ENCODE measurements at regions not wholly inside any gene's neighbourhood (a gene's known extent, or its start where the extent isn't known, plus 50 kb on each side); places are given as distances from the start of the nearest gene placed in this dataset.

DNA sequence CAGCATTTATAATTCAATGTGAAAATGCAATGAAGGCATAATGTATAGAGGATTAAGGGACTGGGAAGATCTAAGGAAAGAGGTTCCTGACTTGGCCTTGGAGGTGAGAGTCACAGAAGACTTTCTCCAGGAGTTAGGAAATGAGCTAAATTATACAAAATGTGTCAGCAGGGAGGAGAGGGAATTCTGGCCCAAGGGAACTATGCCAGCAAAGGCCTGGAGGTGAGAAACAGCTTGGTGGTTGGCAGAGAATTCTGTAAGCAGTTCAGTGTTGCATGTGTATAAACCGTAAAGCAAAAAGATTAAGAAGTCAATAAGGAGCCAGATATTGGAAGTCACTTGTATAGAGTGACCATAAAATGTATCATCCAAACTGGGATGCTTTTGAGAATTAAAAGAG, 142.2 kb upstream of the SESN3 start:
- DNase-seq, result no peak

DNA sequence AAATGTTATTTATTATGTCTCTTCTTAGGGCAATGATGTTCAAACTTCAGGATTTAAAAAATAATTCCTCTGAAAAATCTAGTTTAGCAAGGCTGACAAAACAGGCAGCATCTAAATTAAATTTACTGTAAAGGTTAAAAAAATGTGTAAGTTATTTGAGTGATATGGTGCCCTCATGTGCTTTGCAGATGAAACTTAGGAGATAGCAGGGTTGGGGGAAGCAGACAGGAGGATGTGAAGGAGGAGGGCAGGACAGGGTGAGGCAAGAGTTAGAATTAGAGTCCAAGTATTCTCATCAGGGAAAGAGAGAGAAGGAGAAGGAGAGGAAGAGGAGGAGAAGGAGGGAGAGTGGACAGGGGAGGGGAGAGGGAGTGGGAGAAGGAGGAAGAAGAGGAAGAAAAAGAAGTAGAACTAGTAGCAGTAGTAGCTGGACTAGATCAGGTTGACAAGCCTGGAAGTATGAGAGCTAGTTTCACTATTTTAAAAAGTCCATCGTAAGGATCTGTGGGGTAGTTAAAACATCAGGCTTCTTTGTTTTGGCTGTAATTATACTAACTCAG, 141.2 kb upstream of the SESN3 start:
- no peak for DNase-seq

DNA sequence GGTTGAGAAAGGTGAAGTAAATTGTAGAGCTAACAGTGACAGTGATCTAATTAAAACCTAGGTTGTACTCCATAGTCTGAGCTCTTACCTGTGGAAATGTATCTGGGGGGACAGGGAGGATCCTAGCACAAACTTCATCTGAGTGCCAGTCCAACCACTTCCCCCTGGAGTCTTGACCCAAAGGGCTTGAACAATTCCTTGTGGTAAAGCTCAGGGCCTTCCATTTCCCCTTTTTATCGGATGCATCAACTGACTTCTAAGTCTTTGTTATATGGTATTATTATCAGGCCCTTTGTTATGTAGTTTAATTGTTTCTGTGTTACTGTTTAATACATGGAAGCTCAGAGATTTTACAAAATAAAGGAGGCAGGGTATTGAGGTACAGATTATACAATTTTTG, 140.2 kb upstream of the SESN3 start:
- DNase-seq, result no peak

DNA sequence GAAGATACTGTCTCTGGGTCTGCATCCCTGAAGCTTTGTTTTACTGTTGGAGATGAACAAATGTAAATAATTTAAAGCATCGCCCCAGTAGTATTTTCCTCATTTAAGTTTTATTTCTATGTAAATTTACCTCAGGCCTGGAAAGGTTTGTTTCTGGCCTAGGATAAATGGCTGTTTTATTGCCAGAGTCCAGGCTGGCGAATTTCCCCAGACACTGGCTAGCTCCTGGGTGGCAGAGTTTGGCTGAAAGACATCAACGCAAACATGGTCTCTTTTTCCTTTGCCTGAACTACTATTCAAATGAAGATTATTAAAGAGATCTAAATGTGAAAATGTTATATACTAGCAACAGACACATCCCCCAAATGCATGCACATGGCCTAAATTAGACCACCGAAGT, 136.7 kb upstream of the SESN3 start:
- DNase-seq, result no peak

DNA sequence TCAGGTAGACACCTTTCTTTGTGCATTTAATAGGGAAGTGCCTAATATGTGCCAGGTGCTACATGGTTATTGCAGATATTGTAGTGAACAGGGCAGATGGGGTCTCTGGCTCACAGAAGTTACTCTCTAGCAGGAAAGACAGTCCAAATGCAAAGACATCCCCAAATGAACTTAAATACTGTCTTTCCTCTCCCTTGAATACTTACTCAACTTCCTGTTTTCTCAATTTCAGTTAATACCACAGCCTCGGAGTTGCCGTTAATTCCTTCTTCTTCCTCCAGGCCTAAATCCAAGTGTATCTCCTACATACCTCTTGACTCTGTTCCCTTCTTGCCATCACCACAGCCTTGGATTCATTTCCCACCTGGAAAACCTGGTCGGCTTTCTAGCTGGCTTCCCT, 134.3 kb upstream of the SESN3 start:
- no peak for DNase-seq

DNA sequence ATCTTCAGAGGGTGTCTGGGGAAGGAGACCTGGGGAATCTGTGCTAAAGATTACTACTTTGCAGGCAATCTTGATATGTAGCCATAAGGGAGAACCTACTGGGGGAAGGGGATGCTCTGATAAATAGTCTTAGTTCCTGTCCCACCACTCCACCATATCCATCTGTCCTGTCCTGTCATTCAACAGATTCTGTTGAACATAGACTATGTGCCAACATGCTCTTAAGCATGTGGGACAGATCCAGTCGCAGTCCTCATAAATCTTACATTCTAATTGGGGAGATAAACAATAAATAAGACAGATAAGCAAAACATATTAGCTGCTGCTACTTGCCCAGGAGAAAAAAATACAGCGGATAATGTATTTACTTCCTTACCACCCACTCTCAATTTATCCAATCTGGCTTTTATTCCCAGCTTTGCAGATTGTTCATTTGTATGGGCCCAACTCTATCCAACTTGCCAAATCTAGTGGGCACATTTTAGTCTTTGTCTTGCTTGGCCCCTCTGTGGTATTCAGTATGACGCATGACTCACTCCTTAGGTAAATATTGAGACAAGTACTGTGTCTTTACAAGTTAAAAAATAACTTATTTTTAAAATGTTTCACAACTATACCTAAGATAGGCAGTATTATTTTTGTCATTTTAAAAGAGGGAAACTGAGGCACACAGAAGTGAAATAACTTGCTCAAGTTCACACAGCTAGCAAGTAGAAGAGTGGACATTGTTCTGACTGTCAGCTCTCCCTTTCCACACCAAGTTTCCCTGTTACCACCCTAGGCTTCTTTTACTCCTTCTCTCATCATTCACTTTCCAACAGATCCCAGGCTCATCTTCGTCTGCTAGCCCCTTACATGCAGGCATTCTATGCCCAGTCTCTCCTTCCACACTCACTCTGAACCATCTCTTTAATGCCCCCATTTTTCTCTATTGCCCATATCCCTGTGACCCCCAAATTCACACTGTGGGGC, 133.6 kb upstream of the SESN3 start:
- DNase-seq, result no peak

DNA sequence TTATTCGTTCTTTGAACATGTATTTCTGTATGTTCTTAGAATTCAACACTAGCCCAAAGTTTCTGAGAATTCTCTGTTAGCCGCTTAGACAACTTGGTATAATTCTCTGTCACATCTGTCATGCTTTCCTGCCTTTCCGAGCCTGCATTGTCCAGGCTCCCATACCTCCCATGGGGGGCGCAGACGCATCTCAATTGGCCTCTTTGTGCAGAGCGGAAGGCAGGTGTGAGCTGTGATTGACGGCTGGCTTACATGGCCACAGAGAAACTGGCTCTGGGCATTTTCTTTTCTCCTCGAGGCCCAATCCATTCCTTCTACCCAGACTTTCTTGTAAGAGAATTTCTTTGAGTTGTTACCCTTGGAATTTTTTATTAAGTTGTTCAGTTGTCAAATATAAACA, 132.7 kb upstream of the SESN3 start:
- no peak for DNase-seq

DNA sequence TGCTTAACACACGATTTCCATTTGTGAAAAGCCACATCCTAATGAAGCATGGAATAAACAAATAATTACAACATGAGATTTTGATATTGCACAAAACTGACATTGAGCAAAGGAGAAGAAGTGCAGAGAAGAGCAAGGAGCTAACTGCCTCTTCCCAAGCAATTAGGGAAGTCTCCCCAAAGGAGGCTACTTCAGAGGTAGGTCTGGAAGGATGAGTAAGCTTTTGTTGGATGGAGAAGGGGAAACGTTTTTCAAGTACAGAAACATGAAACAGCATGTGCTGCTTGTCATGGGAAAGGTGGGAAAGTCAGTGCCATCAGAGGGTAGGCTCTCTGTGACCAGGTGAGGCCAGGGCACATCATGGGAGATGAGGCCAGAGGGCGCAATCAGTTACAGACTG, 132.2 kb upstream of the SESN3 start:
- no peak for DNase-seq

DNA sequence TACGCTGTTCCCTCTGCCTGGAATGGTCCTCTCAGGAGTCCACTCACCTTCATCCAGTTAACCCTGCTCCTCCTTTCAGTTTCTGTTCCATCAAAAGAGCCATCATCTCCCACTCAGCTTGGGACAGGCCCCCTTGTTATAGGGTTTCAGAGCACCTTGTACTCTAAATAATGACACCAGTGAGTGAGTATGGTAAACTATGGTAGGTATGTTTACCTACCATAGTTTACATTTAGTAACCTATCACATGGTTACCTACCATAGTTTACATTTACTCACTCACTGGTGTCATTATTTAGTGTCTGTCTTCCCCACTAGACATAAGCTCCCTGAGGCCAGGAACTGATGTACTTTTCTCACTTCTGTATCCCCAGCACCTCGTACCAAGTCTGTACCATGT, 130.2 kb upstream of the SESN3 start:
- DNase-seq, result no peak

DNA sequence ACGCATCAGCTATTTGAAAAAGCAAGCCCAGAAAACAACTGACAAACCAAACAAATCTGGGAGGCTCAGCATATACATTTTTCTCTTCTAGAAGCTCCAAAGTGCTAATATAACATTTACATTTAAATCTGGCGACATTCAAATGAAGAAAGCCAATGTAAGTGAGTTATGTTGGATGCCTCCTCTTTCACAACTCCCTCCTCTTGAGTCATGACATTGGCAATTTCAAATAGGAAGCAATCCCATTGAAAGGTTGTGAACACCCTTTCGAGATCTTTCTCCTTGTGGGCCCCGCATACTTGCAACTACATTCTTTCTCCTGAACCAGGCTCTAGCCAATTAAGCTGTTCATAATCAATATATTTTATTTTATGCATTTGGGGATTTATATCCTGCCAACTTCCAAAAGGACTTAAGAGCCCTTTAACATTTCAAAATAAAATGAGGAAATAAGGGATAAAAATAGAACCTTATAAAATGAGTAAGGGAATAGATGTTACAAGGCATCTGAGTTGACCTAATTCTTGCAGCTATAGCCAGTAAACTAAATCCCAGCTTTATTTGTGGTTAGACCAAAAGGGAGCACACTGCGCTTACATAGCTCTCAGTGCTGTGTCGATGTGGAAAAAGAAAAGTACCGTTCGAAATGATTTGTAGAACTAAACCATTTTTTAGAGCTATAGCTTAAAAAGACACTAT, 129.5 kb upstream of the SESN3 start:
- DNase-seq, result no peak

DNA sequence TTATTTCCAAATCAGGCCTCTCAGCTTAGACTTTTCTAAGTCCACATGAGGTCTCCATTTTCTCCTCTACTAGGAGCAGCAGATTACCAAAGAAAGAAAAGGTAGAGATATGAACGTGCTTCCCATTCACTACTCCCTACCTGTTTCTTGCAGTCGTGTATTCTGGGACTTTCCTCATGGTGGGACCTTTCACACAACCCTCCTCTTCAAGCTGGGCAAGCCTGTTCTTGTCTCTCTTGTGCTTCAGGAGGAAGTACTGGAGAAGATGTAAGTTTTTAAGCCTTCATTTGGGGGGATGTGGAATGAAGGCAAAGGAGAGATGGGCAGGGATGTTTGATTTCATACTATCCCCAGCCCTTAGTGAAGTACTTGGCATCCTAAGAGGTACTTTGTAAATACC, 128.8 kb upstream of the SESN3 start:
- no peak for DNase-seq

DNA sequence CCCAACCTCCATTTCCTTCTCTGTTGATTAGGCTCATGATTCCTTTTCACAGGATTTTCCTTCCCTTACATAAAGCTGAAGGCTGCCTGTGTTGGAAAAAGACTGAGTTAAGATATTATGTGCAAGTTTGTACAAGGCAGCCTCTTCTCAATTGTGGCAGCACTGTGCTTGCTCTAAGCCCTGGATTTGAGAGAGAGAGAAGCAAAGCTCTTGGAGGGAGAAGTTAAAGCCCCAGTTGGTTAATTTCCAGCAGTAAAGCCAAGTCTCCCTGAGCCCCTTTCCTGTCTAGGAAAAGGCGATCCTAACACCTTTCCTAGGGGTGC, 128.3 kb upstream of the SESN3 start:
- no peak for DNase-seq

DNA sequence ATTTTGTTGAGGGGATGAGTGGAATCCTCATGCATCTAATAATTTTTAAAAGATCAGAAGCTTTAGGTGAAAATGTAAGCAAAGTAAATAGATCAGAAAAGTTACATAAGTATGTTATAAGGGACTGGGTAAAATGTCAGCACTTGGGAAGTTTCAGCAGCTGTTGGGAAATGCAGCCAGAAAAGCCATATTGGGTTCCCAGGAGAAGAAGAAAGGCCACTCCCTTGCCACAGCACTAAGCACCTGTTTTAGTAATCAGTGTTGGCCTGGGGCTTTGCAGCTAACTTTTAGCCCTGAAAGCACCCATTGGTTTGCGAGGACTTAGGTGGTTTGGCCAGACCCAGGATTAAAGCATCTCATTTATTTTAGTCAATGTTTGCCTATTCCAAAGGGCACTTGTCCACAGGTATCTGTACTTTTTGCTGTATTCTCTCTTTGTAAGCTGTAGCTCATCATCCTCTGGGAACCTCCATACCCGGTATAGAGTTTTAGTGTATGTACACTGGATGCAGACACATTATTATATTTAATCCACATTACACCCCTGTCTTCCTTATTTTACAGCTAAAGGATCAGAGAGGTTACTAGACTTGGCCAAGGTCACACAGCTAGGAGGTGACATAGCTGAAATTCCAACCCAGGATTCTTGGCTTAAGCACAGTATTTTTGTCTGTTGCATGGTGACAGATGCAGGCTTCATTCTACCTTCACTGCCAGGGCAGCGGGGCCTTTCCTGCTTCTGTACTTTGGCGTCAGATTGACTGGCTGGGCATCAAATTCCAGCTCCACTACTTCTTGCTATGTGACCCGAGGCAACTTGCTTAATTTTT, 127.7 kb upstream of the SESN3 start:
- peak; percentile 23 for DNase-seq

DNA sequence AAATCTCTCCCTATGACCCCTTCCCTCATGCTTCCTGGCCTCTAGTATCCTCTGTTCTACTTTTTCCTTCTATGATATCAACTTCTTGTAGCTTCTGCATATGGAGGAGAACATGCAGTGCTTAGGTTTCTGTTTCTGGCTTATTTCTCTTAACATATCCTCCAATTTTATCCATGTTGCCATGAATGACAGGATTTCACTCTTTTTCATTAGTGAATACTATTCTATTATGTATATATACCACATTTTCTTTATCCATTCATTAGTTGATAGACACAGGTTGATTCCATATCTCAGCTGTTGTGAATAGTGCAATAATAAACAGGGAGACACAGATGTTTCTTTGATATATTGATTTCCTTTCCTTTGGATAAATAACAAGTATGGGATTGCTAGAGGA, 123.3 kb upstream of the SESN3 start:
- no peak for DNase-seq

DNA sequence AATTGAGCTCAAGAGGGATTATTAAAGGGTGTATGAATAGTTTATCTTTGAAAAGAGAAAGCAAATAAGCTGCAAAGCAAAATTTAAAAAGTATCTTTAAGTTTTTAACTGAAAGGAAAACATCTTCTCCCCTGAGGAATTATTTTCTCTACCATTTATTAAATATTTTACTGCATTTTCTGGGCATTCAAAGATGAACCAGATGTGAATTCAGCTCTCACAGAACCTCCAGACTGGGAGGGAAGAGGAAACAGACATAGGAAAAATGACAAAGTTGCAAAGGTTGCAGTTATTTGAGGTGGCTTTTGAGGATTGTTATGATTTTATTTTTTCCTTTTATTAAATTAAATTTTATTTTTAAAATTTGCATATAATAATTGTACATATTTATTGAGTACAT, 122.7 kb upstream of the SESN3 start:
- no peak for DNase-seq

DNA sequence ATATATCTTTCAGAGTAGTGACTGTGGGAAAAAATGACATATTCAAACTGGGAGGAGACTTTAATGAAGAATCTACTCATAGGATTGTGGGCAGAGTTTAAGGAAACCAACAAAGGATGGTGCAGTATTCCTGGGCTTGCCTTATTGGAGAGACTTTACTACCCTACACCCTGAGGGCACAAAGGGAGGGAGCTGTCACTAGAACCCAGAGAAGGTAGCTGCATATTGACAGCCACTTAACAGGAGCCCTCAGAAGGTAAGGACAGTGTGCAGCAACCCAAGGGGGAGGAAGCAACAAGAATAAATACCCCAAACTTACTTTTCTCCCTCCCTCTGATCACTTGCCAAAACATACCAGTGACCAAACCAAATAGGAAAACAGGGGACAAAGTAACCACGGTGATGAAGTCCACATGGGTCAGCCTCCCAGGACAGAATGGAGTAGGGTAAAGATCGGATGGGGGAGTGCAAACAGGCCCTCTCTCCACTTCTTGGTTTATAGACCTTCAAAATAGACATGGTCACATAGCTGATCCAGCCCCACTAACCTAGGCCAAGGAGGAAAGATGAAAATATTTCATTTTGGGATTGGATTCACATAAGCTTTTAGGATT, 121.8 kb upstream of the SESN3 start:
- DNase-seq, result no peak

DNA sequence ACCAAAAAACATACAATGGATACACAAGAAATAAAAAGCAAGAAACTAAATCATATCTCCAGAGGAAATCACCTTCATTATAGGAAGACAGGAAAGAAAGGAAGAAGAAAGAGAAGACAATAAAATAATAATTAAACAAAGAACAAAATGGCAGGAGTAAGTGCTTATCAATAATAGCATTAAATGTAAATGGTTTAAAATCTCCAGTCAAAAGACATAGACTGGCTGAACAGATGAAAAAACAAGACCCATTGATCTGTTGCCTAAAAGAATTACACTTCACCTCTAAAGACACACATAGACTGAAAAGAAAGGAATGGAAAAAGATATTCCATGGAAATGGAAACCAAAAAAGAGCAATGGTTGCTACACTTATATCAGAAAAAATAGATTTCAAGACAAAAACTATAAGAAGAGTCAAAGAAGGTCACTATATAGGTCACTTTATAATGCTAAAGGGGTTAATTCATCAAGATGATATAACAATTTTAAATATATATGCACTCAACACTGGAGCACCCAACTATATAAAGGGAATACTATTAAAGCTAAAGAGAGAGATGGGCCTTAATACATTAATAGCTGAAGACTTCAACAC, 118.4 kb upstream of the SESN3 start:
- DNase-seq, result no peak

DNA sequence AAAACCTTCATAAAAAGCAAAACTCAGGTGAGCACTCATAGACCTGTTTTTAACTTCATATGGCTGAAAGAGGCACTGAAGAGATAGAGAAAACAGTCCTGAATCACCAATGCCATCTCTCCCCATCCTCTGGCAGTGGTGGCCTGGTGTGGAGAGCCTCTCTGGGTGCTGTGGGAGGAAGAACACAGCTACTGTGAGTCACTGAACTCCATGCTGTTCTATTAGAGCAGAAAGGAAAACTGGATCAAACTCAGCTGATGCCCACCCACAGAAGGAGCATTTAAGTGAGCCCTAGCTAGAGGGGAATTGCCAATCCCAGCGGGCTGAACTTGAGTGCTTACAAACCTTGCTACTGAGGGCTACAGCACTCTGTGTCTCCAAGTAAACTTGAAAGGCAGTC, 115.3 kb upstream of the SESN3 start:
- DNase-seq, result no peak

DNA sequence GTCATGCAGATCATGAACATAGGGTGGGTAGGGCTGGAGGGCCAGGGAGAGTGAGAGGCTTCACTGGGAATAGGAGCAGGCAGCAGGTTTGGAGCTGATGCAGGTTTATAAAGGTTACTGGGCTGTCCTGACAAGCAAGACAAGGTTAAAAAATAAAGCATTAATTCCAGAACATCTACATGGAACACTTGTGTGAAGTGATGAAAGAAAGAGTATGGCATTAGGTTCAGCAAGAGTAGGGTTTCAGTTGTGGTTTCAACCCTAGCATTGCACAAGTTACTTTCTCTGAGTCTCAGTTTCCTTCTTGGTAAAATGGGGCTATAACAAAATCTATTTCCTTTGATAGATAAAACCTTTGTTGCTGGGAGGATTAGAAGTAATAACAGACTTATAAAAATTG, 114.6 kb upstream of the SESN3 start:
- no peak for DNase-seq

DNA sequence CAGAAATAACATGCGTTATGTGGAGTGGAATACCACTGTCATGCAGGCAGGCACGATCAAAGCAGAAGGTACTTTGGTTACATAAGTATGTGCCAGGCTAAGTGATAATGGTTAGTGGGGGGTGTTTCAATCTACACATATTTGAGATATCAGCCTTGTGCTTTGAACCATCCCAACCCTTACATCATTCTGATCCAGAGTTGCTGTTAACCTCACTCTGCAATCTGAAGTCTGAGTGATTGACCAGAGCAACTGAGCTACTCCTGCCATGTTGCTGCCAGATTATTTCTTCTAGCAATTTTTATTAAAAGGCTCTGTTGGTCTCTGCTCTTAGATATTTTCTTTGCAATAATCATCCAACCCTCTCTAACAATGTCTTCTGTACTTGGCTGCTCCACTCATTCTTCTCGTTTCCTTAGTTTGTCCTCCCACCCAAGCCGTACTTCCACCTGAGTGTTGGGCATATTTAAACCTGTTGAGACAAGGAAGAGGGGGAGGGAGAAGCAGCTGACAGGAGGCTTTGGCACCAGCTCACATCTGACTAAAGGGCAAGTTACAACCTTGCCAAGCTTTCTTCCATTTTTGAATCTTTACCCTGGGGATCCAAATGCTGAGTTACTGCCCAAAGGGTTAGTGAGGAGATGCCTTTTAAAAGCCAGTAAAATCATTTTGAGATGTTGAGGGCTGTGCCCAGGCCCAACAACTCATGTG, 114.1 kb upstream of the SESN3 start:
- DNase-seq, result peak; percentile 48

DNA sequence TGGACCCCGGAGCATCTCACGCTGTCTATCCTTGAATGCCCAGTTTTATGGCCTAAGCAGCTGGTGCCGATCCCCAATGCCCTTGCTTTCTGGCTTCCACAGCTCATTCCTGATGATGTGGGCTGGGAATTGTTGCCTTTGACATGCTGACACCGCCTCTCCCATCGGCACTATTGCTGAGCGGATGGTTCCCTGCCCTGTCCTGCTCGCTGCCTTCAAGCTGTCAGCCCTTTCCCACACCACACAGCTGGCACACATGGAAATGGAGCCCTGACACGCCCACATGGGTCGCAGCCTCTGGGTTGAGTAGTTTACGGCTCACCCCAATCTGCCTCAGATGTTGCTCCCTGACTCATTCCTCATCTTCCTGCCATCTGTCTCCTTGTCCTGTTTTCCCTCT, 110.2 kb upstream of the SESN3 start:
- DNase-seq, result peak; percentile 79

Data from NCI-H2171 treated with DMSO at 0.1 percent for 48 hours (cell line).